Natural killer cell (primary cell): ENCODE measurements at regions not wholly inside any gene's neighbourhood (a gene's known extent, or its start where the extent isn't known, plus 50 kb on each side); places are given as distances from the start of the nearest gene placed in this dataset.

Source experiments
- ATAC-seq, 3 donors: fragments of 150-1000 bp in 2 of 3; fragments of 200-7000 bp in 1 of 3; cut with Tn5 transposase; 1 replicate in 1 of 3; 2 replicates in 2 of 3; pipeline ENCODE4 v1.10.0; 2021; ENCODE audit warnings: mild to moderate bottlenecking in 2 of 3, moderate library complexity in 2 of 3
- DNase-seq, 2 donors: peaks; one replicate each; pipeline versions ENCODE4 v3.0.0 to v3.0.0-alpha.2; 2013 to 2021; ENCODE audit warnings: mixed read lengths in 1 of 2
- H3K27ac ChIP-seq: one replicate; pipeline ENCODE4 v1.5.1; 2013; ENCODE audit warnings: mild to moderate bottlenecking, low read length
- H3K27me3 ChIP-seq: one replicate; pipeline ENCODE4 v1.6.1; 2013; ENCODE audit warnings: low read length; ENCODE audit not compliant: control insufficient read depth, insufficient read depth
- H3K36me3 ChIP-seq: one replicate; pipeline ENCODE4 v1.6.1; 2013; ENCODE audit warnings: low read length; ENCODE audit not compliant: control insufficient read depth, insufficient read depth
- H3K4me1 ChIP-seq: one replicate; pipeline ENCODE4 v1.6.1; 2013; ENCODE audit warnings: low read length; ENCODE audit not compliant: control insufficient read depth, insufficient read depth
- H3K4me3 ChIP-seq: one replicate; pipeline ENCODE4 v1.5.1; 2013; ENCODE audit warnings: low read length
- H3K9me3 ChIP-seq: one replicate; pipeline ENCODE4 v1.6.1; 2013; ENCODE audit warnings: low read length; ENCODE audit not compliant: control insufficient read depth, insufficient read depth
- H3K27ac Mint-ChIP-seq, 2 donors: one replicate each; pipeline ENCODE4 v1.8.0; 2022; ENCODE audit warnings: mild to moderate bottlenecking in 2 of 2, mixed read lengths in 2 of 2, moderate library complexity in 1 of 2
- H3K27me3 Mint-ChIP-seq, 2 donors: one replicate each; pipeline ENCODE4 v1.8.0; 2022; ENCODE audit warnings: low read depth in 2 of 2, mixed read lengths in 2 of 2
- H3K36me3 Mint-ChIP-seq: one replicate; pipeline ENCODE4 v1.8.0; 2022; ENCODE audit warnings: mixed read lengths
- H3K4me1 Mint-ChIP-seq, 2 donors: one replicate each; pipeline ENCODE4 v1.8.0; 2022; ENCODE audit warnings: mixed read lengths in 2 of 2
- H3K4me3 Mint-ChIP-seq: one replicate; pipeline ENCODE4 v1.8.0; 2022; ENCODE audit warnings: mild to moderate bottlenecking, moderate library complexity, mixed read lengths
- H3K9me3 Mint-ChIP-seq, 2 donors: one replicate each; pipeline ENCODE4 v1.8.0; 2022; ENCODE audit warnings: mixed read lengths in 2 of 2
- WGBS: methylation state at CpG from one replicate; pipeline ENCODE4 v1.1.7; 2013; ENCODE audit warnings: missing lambda C conversion rate; ENCODE audit not compliant: insufficient coverage; 5-methylcytosine and 5-hydroxymethylcytosine counted together
- intact Hi-C: fragments of 100-400 bp; cut with micrococcal nuclease; formaldehyde crosslinking; loops from one replicate; pipeline ENCODE4 v1.14.2; 2022
- TF ChIP-seq, protein P1 (sequence below): fragments of 200-600 bp; IDR thresholded peaks from one replicate; pipeline ENCODE4 v1.8.0; 2022; ENCODE audit warnings: antibody characterized with exemption

DNA sequence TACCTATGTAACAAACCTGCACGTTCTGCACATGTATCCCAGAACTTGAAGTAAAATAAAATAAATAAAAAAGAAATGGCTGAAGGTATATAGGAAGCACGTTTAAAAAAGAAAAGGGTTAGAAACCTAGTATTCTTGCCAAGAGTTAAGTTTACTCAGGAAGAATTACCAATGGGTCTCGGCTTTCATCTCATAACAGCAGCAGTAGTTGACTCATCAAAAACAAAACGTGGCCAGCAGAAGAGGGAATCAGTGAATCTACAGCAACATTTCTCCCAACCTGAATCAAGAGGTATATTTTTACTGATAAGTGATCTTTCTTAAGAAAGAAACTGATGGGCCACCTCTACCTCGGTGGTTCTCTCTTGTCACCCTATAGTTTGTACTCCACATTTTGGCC lies 340.3 kb downstream of the BRINP2 start:
- no peaks in the 10 kb centered on the region for H3K36me3 Mint-ChIP-seq
- H3K27me3 Mint-ChIP-seq, result no peaks in the 10 kb centered on the region
- WGBS, result 67% methylated on average over 4 of the region's 5 CpGs

DNA sequence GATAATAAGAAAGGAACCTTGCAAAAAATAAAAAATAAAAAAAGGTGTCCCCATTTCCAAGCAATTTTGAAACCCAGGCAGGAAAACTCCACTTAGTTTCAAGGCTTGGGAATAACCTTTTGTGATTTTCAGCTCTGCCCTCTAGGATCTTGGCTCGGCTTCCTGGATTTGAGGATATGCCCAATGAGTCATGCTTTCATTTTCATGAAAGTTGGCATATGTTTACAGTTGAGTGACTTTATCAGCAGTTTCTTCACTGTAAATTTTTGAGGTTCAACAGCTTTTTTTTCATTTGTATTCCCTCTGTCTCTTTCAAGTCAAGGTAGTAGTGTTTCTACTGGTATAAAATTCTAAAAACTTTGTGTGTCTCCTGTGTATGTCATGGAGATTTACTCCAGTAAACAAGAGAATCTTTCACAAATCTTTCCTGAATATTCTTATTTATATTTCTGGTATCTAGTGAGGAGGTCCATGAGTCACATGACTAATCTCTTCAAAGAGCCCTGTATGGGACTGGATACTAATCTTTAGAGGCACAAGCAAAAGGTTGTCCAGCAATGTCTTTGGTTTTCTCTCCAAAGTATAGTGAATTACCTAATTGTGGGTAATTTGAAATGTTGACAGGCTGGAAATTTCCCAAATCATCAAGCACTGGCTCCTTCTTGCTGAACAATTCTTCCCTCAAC lies 335.3 kb downstream of the BRINP2 start:
- H3K27me3 ChIP-seq, result no peaks in the 10 kb centered on the region
- ATAC-seq, result no peak
- no peak overlapping the region for H3K27ac ChIP-seq
- Mint-ChIP-seq H3K4me3 (no peak overlapping the region), H3K36me3 (no peaks in the 10 kb centered on the region), H3K4me1 (no peaks in the 10 kb centered on the region), H3K27me3 (no peaks in the 10 kb centered on the region), H3K9me3 (peaks cover 10 to 17% of the 10 kb centered on the region in 2 donors), H3K27ac (no peak overlapping the region)
- intact Hi-C loops, result no loop called here
- no peak overlapping the region for H3K4me3 ChIP-seq
- no peaks in the 10 kb centered on the region for H3K36me3 ChIP-seq
- DNase-seq, result no peak
- H3K4me1 ChIP-seq, result no peaks in the 10 kb centered on the region
- TF ChIP-seq, protein P1, sequence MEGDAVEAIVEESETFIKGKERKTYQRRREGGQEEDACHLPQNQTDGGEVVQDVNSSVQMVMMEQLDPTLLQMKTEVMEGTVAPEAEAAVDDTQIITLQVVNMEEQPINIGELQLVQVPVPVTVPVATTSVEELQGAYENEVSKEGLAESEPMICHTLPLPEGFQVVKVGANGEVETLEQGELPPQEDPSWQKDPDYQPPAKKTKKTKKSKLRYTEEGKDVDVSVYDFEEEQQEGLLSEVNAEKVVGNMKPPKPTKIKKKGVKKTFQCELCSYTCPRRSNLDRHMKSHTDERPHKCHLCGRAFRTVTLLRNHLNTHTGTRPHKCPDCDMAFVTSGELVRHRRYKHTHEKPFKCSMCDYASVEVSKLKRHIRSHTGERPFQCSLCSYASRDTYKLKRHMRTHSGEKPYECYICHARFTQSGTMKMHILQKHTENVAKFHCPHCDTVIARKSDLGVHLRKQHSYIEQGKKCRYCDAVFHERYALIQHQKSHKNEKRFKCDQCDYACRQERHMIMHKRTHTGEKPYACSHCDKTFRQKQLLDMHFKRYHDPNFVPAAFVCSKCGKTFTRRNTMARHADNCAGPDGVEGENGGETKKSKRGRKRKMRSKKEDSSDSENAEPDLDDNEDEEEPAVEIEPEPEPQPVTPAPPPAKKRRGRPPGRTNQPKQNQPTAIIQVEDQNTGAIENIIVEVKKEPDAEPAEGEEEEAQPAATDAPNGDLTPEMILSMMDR, result no peak
- WGBS, result 81% methylated on average over 1 of the region's 1 CpG
- no peaks in the 10 kb centered on the region for H3K9me3 ChIP-seq

More for the DNA sequence above, 340.3 kb downstream of the BRINP2 start:
- no peaks in the 10 kb centered on the region for H3K4me1 ChIP-seq
- intact Hi-C loops, result no loop called here
- Mint-ChIP-seq H3K4me3 (no peak overlapping the region), H3K27ac (no peak overlapping the region), H3K4me1 (no peaks in the 10 kb centered on the region), H3K9me3 (peaks cover 12 to 16% of the 10 kb centered on the region in 2 donors)
- ATAC-seq (no peak), DNase-seq (no peak)
- TF ChIP-seq, protein P1, result no peak
- no peaks in the 10 kb centered on the region for H3K36me3 ChIP-seq
- H3K4me3 ChIP-seq, result no peak overlapping the region
- no peak overlapping the region for H3K27ac ChIP-seq
- no peaks in the 10 kb centered on the region for H3K27me3 ChIP-seq
- no peaks in the 10 kb centered on the region for H3K9me3 ChIP-seq

DNA sequence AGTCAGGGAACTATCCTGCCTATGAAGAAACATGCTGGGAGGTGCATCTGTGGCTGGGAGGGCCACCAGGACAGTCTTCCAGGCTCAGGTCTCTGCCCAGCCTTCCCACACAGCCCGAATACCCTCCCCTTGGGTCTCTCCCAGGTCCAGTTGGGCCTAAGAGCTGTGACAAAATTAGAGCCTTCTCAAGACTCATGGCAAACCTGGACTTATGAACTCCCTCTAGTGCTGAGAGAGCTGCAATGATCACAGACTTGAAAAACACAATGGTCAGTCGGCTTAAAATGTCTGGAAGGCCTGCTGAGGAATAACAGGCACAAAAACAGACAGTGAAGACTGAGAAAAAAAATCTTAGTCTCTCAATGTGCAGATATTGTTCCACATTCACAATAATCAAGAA lies 325.1 kb downstream of the BRINP2 start:
- TF ChIP-seq, protein P1, result no peak
- Histone ChIP-seq H3K36me3 (no peaks in the 10 kb centered on the region), H3K27me3 (no peaks in the 10 kb centered on the region), H3K4me1 (no peaks in the 10 kb centered on the region), H3K4me3 (no peak overlapping the region), H3K9me3 (peaks cover 4% of the 10 kb centered on the region), H3K27ac (no peak overlapping the region)
- H3K27ac Mint-ChIP-seq, result no peak overlapping the region
- ATAC-seq (no peak), DNase-seq (no peak)
- H3K9me3 Mint-ChIP-seq, result peaks cover 10 to 11% of the 10 kb centered on the region in 2 donors
- no peaks in the 10 kb centered on the region for H3K4me1 Mint-ChIP-seq
- H3K27me3 Mint-ChIP-seq, result no peaks in the 10 kb centered on the region
- peaks cover 10% of the 10 kb centered on the region for H3K36me3 Mint-ChIP-seq
- WGBS, result 68% methylated on average over 2 of the region's 2 CpGs
- intact Hi-C loops, result no loop called here
- no peak overlapping the region for H3K4me3 Mint-ChIP-seq

DNA sequence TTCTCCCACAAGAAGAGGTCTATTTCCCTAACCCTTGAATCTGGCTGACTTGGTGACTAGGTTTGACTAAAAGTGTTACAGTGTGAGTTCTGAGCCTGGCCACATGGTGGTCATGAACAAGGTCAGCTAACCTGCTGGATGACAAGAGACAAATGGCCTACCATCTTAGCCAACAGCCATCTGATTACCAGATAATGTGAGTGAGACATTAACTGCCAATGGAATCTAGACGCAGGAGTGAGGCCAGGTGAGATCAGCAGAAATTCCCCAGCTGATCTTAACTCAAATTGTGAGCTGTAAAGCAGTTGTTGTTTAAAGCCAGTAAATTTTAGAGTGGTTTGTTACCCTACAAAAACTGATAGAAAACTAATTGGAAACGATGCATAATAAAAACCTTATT lies 320.0 kb downstream of the BRINP2 start:
- intact Hi-C loops, result no loop called here

More for the DNA sequence above, 320.0 kb downstream of the BRINP2 start:
- Histone ChIP-seq H3K4me3 (no peak overlapping the region), H3K9me3 (peaks cover 2% of the 10 kb centered on the region), H3K36me3 (no peaks in the 10 kb centered on the region), H3K27ac (no peak overlapping the region), H3K4me1 (no peaks in the 10 kb centered on the region), H3K27me3 (no peaks in the 10 kb centered on the region)
- DNase-seq (no peak), ATAC-seq (no peak)
- H3K4me1 Mint-ChIP-seq, result no peaks in the 10 kb centered on the region
- 100% methylated on average over 1 of the region's 2 CpGs for WGBS
- TF ChIP-seq, protein P1, result no peak
- H3K4me3 Mint-ChIP-seq, result no peak overlapping the region
- H3K27ac Mint-ChIP-seq, result no peak overlapping the region
- H3K9me3 Mint-ChIP-seq, result peaks cover 10 to 14% of the 10 kb centered on the region in 2 donors
- no peaks in the 10 kb centered on the region for H3K36me3 Mint-ChIP-seq
- H3K27me3 Mint-ChIP-seq, result no peaks in the 10 kb centered on the region
